GM12864 (cell line): ENCODE measurements at regions not wholly inside any gene's neighbourhood (a gene's known extent, or its start where the extent isn't known, plus 50 kb on each side); places are given as distances from the start of the nearest gene placed in this dataset.

Experiments used
- DNase-seq: peaks from one replicate; pipeline ENCODE4 v3.0.0-alpha.2; 2011; ENCODE audit warnings: low read depth
- H3K4me3 ChIP-seq: 2 replicates; pipeline ENCODE4 v1.5.1; 2011; ENCODE audit warnings: mild to moderate bottlenecking, low read depth, low read length, control low read depth
- TF ChIP-seq, protein P1 (sequence below): IDR thresholded peaks from 2 replicates; pipeline ENCODE4 v1.5.1; 2011; ENCODE audit warnings: low read depth, mild to moderate bottlenecking, moderate library complexity, low read length, control low read depth, inconsistent platforms; ENCODE audit errors: missing control alignments

DNA sequence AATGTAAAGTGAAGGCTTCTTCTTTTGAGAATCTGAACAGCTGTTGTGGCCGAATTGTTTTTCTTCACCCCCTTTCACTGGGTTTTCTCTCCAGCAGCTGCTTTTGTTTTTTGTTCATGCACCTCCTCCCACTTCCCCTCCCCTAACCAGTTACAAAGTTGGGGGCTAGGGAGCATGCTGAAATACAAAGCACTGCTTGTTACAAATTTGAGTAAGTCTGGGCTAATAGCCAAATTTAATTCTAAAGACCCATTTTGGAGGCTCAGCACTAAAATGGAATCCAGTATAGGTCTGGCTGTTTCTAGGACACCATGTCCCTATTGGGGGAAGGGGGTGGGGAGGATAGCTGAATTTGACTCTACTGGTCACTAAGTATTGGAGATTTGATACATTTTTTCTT lies 89.2 kb upstream of the GPM6B start:
- no peak for DNase-seq
- TF ChIP-seq, protein P1, sequence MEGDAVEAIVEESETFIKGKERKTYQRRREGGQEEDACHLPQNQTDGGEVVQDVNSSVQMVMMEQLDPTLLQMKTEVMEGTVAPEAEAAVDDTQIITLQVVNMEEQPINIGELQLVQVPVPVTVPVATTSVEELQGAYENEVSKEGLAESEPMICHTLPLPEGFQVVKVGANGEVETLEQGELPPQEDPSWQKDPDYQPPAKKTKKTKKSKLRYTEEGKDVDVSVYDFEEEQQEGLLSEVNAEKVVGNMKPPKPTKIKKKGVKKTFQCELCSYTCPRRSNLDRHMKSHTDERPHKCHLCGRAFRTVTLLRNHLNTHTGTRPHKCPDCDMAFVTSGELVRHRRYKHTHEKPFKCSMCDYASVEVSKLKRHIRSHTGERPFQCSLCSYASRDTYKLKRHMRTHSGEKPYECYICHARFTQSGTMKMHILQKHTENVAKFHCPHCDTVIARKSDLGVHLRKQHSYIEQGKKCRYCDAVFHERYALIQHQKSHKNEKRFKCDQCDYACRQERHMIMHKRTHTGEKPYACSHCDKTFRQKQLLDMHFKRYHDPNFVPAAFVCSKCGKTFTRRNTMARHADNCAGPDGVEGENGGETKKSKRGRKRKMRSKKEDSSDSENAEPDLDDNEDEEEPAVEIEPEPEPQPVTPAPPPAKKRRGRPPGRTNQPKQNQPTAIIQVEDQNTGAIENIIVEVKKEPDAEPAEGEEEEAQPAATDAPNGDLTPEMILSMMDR, result no peak
- H3K4me3 ChIP-seq, result no peak overlapping the region

DNA sequence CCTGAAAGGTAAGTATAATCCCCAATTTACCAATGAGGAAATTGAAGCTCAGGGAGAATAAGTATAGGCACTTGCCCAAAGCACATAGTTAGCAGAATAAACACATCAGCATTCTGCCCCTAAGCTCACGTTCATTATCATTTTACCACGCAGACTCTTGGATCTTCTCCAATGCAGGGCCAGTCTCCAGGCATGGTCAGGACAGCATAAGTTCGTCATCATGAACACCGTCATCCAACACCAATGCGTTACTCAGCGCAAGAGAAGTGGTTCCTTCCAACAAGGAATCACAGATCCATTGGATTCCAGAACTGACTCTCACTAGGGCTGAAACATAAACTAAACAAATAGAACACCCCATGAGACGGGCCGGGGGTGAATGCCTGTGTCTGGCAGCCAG lies 86.5 kb upstream of the GPM6B start:
- no peak for DNase-seq
- TF ChIP-seq, protein P1, result no peak
- H3K4me3 ChIP-seq, result no peak overlapping the region

DNA sequence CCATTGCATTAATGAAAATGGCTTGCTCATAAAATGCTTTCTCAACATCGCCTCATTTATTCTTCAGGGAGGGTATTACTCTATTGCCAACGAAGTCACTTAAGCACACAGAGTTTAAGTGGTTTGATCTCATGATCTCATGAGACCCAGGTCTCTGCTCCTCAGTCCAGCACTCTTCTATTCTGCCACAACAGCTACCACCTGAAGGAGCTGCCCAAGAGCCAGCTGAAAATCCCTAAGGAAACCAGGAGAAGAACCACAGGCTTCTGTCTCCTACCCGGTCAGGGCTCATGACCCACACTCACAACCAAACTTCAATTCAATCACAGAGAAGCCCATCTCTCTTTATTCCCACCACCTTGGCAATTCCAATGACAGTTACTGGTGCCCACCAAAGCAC lies 85.5 kb upstream of the GPM6B start:
- no peak for DNase-seq

DNA sequence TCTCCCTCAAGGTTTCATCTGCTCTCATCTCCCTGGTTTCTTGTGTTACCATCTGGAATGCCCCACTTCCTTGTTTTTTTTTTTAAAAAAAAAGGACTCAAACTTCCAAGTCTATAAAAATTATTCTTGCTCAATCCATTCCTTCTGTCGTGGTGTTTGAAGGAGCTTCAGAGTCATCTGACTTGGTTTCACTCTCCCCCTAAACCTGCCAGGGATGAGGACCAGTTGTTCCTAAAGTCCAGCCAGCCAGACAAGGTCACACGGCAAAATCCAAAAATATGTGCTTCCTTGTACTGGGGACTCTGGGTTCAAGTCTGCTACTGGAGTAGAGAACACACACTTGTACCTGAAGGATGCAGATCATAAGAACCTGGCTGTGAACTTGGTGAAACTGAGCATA lies 84.5 kb upstream of the GPM6B start:
- TF ChIP-seq, protein P1, result no peak
- H3K4me3 ChIP-seq, result no peak overlapping the region
- no peak for DNase-seq

More for the DNA sequence above, 85.5 kb upstream of the GPM6B start:
- H3K4me3 ChIP-seq, result no peak overlapping the region
- TF ChIP-seq, protein P1, result no peak

DNA sequence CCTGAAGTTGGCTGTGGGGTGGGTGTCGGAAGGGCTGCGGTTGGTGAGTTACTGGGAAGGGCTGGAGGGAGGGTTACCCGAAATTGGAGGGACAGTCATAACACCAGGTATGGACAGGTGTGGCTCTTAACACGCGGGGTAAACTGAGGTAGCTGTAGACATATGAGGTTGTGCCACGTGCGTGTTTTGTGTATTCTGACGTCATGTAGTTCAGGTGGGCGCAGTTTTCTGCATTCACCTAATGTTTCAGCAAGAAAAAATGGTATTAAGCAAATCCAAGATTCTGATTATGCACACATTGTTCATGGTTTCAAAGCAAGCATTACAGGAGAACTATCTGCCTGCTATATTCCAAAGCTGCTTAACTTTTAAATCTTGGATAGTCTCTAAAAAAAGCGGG lies 83.5 kb upstream of the GPM6B start:
- DNase-seq, result no peak

DNA sequence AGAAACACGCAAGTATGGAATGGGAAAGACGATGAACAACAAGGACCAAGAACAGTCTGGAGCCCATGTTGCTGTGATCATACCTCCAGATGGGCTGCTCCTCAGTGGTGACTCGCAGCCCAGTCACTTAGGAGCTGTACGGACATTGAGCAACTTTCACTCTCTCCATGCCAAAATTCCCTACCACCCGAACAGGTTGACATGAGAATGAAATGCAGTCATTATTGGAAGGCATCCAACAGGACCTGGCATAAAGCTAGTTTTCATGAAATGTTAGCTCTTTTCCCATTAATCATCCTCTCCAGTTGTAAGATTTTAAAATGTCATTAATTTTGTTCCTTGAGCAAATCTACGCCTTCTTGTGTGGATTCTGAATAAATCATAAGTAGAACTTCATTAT lies 82.7 kb upstream of the GPM6B start:
- H3K4me3 ChIP-seq, result no peak overlapping the region
- no peak for DNase-seq
- TF ChIP-seq, protein P1, result no peak

More for the DNA sequence above, 83.5 kb upstream of the GPM6B start:
- TF ChIP-seq, protein P1, result no peak
- H3K4me3 ChIP-seq, result no peak overlapping the region

DNA sequence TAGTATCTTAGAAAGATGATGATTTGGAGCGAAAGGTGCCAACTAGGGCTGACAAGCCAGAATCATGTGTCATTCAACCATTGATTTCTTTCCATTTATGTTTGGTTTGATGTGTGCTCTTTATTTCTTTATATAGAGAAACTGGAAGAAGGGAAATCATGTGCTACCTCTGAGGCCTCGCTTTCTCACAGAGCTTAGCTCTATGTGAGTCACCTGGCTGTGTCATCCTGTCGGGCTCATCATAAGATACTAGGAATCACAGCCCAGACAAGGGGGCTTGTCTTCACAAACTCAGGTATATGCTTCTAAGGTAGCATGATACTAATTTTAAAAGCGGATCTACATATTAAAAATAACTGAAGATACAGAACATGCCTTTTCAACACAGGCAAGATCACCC lies 81.7 kb upstream of the GPM6B start:
- TF ChIP-seq, protein P1, result no peak
- no peak overlapping the region for H3K4me3 ChIP-seq
- no peak for DNase-seq
